ENCODE measurements at regions not wholly inside any gene's neighbourhood (a gene's known extent, or its start where the extent isn't known, plus 50 kb on each side); places are given as distances from the start of the nearest gene placed in this dataset.
"Not testable (repeated sequence)": the region's sequence is repeated elsewhere in the genome, so short reads cannot be mapped to it uniquely, and the experiment has no call there.

- intact Hi-C loops (cut with micrococcal nuclease; ENCODE audit: unreplicated experiment) = no loop called here
- CTCF ChIA-PET = no interaction called here
- Mint-ChIP-seq H3K4me1 (ENCODE audit: low read depth, unreplicated experiment) (no peaks in the 10 kb centered on the region), H3K9me3 (ENCODE audit: low read depth, unreplicated experiment) (no peaks in the 10 kb centered on the region), H3K27me3 (ENCODE audit: unreplicated experiment) (peaks cover 19% of the 10 kb centered on the region), H3K27ac (ENCODE audit: unreplicated experiment) (no peak overlapping the region), H3K36me3 (ENCODE audit: insufficient read depth, unreplicated experiment) (no peaks in the 10 kb centered on the region), H3K4me3 (ENCODE audit: low read depth, unreplicated experiment) (no peak overlapping the region)
- no peak for DNase-seq
- no TSS peak for BruUV-seq (replicated peaks)
- TF ChIP-seq CTCF (IDR thresholded peaks at IDR 0.05; ENCODE audit: unreplicated experiment) = no peak
Observed at GRCh38 chrX:447052-447451, 60.3 kb upstream of the PPP2R3B start.

GRCh38 chrX:451750-452149 lies 65.0 kb upstream of the PPP2R3B start:
- H3K9me3 Mint-ChIP-seq (ENCODE audit: low read depth, unreplicated experiment) = peaks cover 17% of the 10 kb centered on the region
- BruUV-seq (replicated peaks); DNase-seq; H3K27me3 Mint-ChIP-seq (ENCODE audit: unreplicated experiment); CTCF ChIA-PET; H3K27ac Mint-ChIP-seq (ENCODE audit: unreplicated experiment); H3K4me3 Mint-ChIP-seq (ENCODE audit: low read depth, unreplicated experiment); intact Hi-C loops (cut with micrococcal nuclease; ENCODE audit: unreplicated experiment); H3K4me1 Mint-ChIP-seq (ENCODE audit: low read depth, unreplicated experiment); H3K36me3 Mint-ChIP-seq (ENCODE audit: insufficient read depth, unreplicated experiment): not testable (repeated sequence)

GRCh38 chrX:452598-452997 lies 65.9 kb upstream of the PPP2R3B start:
- CTCF ChIA-PET = no interaction called here

GRCh38 chrX:454514-454913 lies 67.8 kb upstream of the PPP2R3B start:
- peaks cover 25% of the 10 kb centered on the region for H3K9me3 Mint-ChIP-seq (ENCODE audit: low read depth, unreplicated experiment)
- BruUV-seq (replicated peaks); H3K36me3 Mint-ChIP-seq (ENCODE audit: insufficient read depth, unreplicated experiment); H3K4me1 Mint-ChIP-seq (ENCODE audit: low read depth, unreplicated experiment); intact Hi-C loops (cut with micrococcal nuclease; ENCODE audit: unreplicated experiment); H3K4me3 Mint-ChIP-seq (ENCODE audit: low read depth, unreplicated experiment); H3K27me3 Mint-ChIP-seq (ENCODE audit: unreplicated experiment); H3K27ac Mint-ChIP-seq (ENCODE audit: unreplicated experiment); DNase-seq; CTCF ChIA-PET: not testable (repeated sequence)

More at GRCh38 chrX:452598-452997, 65.9 kb upstream of the PPP2R3B start:
- Mint-ChIP-seq H3K36me3 (ENCODE audit: insufficient read depth, unreplicated experiment) (no peaks in the 10 kb centered on the region), H3K9me3 (ENCODE audit: low read depth, unreplicated experiment) (peaks cover 25% of the 10 kb centered on the region), H3K27me3 (ENCODE audit: unreplicated experiment) (no peaks in the 10 kb centered on the region), H3K27ac (ENCODE audit: unreplicated experiment) (no peak overlapping the region), H3K4me3 (ENCODE audit: low read depth, unreplicated experiment) (no peak overlapping the region), H3K4me1 (ENCODE audit: low read depth, unreplicated experiment) (no peaks in the 10 kb centered on the region)
- DNase-seq = no peak
- intact Hi-C loops (cut with micrococcal nuclease; ENCODE audit: unreplicated experiment) = no loop called here
- no peak for TF ChIP-seq CTCF (IDR thresholded peaks at IDR 0.05; ENCODE audit: unreplicated experiment)
- BruUV-seq (replicated peaks) = no TSS peak

GRCh38 chrX:455199-455598 lies 68.5 kb upstream of the PPP2R3B start:
- Mint-ChIP-seq H3K36me3 (ENCODE audit: insufficient read depth, unreplicated experiment) (no peaks in the 10 kb centered on the region), H3K4me3 (ENCODE audit: low read depth, unreplicated experiment) (no peak overlapping the region), H3K27me3 (ENCODE audit: unreplicated experiment) (no peaks in the 10 kb centered on the region), H3K27ac (ENCODE audit: unreplicated experiment) (no peak overlapping the region), H3K4me1 (ENCODE audit: low read depth, unreplicated experiment) (no peaks in the 10 kb centered on the region), H3K9me3 (ENCODE audit: low read depth, unreplicated experiment) (peaks cover 25% of the 10 kb centered on the region)
- intact Hi-C loops (cut with micrococcal nuclease; ENCODE audit: unreplicated experiment) = no loop called here
- BruUV-seq (replicated peaks) = no TSS peak
- DNase-seq = no peak
- no peak for TF ChIP-seq CTCF (IDR thresholded peaks at IDR 0.05; ENCODE audit: unreplicated experiment)
- CTCF ChIA-PET = no interaction called here
